Subcutaneous abdominal adipose tissue (tissue), 5 donors: ENCODE measurements at regions not wholly inside any gene's neighbourhood (a gene's known extent, or its start where the extent isn't known, plus 50 kb on each side); places are given as distances from the start of the nearest gene placed in this dataset.
"Not testable (repeated sequence)": the region's sequence is repeated elsewhere in the genome, so short reads cannot be mapped to it uniquely, and the experiment has no call there.

Source experiments
- H3K27ac ChIP-seq: one replicate; pipeline ENCODE4 v1.7.0; 2013; ENCODE audit warnings: low read depth, mild to moderate bottlenecking, inconsistent platforms, low read length, moderate library complexity
- H3K27me3 ChIP-seq, 5 donors: one replicate each; pipeline ENCODE4 v1.7.0; 2013; ENCODE audit warnings: low read length in 5 of 5, inconsistent platforms in 1 of 5; ENCODE audit not compliant: control insufficient read depth in 5 of 5, insufficient read depth in 4 of 5
- H3K36me3 ChIP-seq, 5 donors: one replicate each; pipeline ENCODE4 v1.7.0; 2013; ENCODE audit warnings: low read length in 5 of 5; ENCODE audit not compliant: control insufficient read depth in 5 of 5, insufficient read depth in 5 of 5
- H3K4me1 ChIP-seq, 5 donors: one replicate each; pipeline ENCODE4 v1.7.0; 2013; ENCODE audit warnings: low read length in 5 of 5, mild to moderate bottlenecking in 3 of 5, moderate library complexity in 1 of 5; ENCODE audit not compliant: control insufficient read depth in 5 of 5, insufficient read depth in 5 of 5
- H3K4me3 ChIP-seq, 5 donors: one replicate each; pipeline ENCODE4 v1.7.0; 2013; ENCODE audit warnings: low read length in 5 of 5, low read depth in 1 of 5
- H3K9ac ChIP-seq, 5 donors: one replicate each; pipeline ENCODE4 v1.7.0; 2013; ENCODE audit warnings: low read length in 5 of 5, mild to moderate bottlenecking in 4 of 5, moderate library complexity in 3 of 5
- H3K9me3 ChIP-seq, 5 donors: one replicate each; pipeline ENCODE4 v1.7.0; 2013; ENCODE audit warnings: low read length in 5 of 5; ENCODE audit not compliant: control insufficient read depth in 5 of 5
- donor health status: healthy.
- donor health status: healthy.
- donor health status: healthy.
- donor health status: healthy.
- donor health status: healthy.

GRCh38 chr12:131620520-131620919, 90.4 kb upstream of the SFSWAP start:
- Histone ChIP-seq H3K9ac (no peak overlapping the region), H3K4me3 (no peak overlapping the region), H3K4me1 (peaks cover 0 to 3% (median 2%) of the 10 kb centered on the region in 5 donors), H3K9me3 (no peaks in the 10 kb centered on the region), H3K27me3 (peaks cover 6 to 41% (median 32%) of the 10 kb centered on the region in 5 donors), H3K27ac (no peak overlapping the region), H3K36me3 (peaks cover 0 to 2% (median 0%) of the 10 kb centered on the region in 5 donors)

GRCh38 chr12:131620946-131621681, 89.8 kb upstream of the SFSWAP start:
- Histone ChIP-seq H3K27ac (no peak overlapping the region), H3K4me3 (no peak overlapping the region), H3K9me3 (no peaks in the 10 kb centered on the region), H3K27me3 (peaks cover 6 to 41% (median 32%) of the 10 kb centered on the region in 5 donors), H3K36me3 (peaks cover 0 to 2% (median 0%) of the 10 kb centered on the region in 5 donors), H3K9ac (no peak overlapping the region), H3K4me1 (peaks cover 0 to 3% (median 2%) of the 10 kb centered on the region in 5 donors)

GRCh38 chr12:131621701-131622421, 89.0 kb upstream of the SFSWAP start:
- H3K27ac ChIP-seq = no peak overlapping the region
- H3K27me3 ChIP-seq = peaks cover 6 to 40% (median 32%) of the 10 kb centered on the region in 5 donors
- H3K4me3 ChIP-seq = no peak overlapping the region
- no peak overlapping the region for H3K9ac ChIP-seq
- peaks cover 0 to 2% (median 0%) of the 10 kb centered on the region in 5 donors for H3K36me3 ChIP-seq
- H3K4me1 ChIP-seq = peaks cover 0 to 3% (median 2%) of the 10 kb centered on the region in 5 donors
- H3K9me3 ChIP-seq = no peaks in the 10 kb centered on the region

GRCh38 chr12:131622422-131622955, 88.4 kb upstream of the SFSWAP start:
- Histone ChIP-seq H3K9me3 (no peaks in the 10 kb centered on the region), H3K27me3 (peaks cover 6 to 36% (median 26%) of the 10 kb centered on the region in 5 donors), H3K9ac (no peak overlapping the region), H3K27ac (no peak overlapping the region), H3K4me3 (no peak overlapping the region), H3K36me3 (no peaks in the 10 kb centered on the region), H3K4me1 (peaks cover 0 to 3% (median 0%) of the 10 kb centered on the region in 5 donors)

- H3K9me3 ChIP-seq, H3K4me3 ChIP-seq, H3K9ac ChIP-seq, H3K27ac ChIP-seq, H3K4me1 ChIP-seq, H3K36me3 ChIP-seq: not testable (repeated sequence)
- H3K27me3 ChIP-seq = peaks cover 7 to 29% (median 21%) of the 10 kb centered on the region in 5 donors
These were observed 87.2 kb upstream of the SFSWAP start for GRCh38 chr12:131623404-131624368.

- H3K27ac ChIP-seq, H3K9ac ChIP-seq, H3K9me3 ChIP-seq: not testable (repeated sequence)
These were observed 86.5 kb upstream of the SFSWAP start for GRCh38 chr12:131624369-131624739.

GRCh38 chr12:131624756-131625501, 86.0 kb upstream of the SFSWAP start:
- not testable (repeated sequence) for H3K4me3 ChIP-seq, H3K36me3 ChIP-seq, H3K27ac ChIP-seq, H3K9ac ChIP-seq, H3K4me1 ChIP-seq, H3K9me3 ChIP-seq
- H3K27me3 ChIP-seq = peaks cover 12 to 30% (median 15%) of the 10 kb centered on the region in 5 donors

More at GRCh38 chr12:131624369-131624739, 86.5 kb upstream of the SFSWAP start:
- H3K4me1 ChIP-seq, H3K36me3 ChIP-seq, H3K4me3 ChIP-seq: not testable (repeated sequence)
- H3K27me3 ChIP-seq = peaks cover 12 to 32% (median 20%) of the 10 kb centered on the region in 5 donors

- not testable (repeated sequence) for H3K36me3 ChIP-seq, H3K9ac ChIP-seq, H3K4me3 ChIP-seq, H3K9me3 ChIP-seq, H3K27ac ChIP-seq, H3K4me1 ChIP-seq
- peaks cover 12 to 28% (median 15%) of the 10 kb centered on the region in 5 donors for H3K27me3 ChIP-seq
These were observed 84.7 kb upstream of the SFSWAP start for GRCh38 chr12:131625966-131626722.
